Activated T-helper 2 cell treated with anti-CD3 and anti-CD28 coated beads, Interferon-gamma antibody, Interleukin-2, Interleukin-4, amounts not matched to agents 10 μg/mL and 5 μg/mL and 100 μg/mL, durations not matched to agents 14 hours and 24 hours and 36 hours (primary cell): ENCODE measurements at regions not wholly inside any gene's neighbourhood (a gene's known extent, or its start where the extent isn't known, plus 50 kb on each side); places are given as distances from the start of the nearest gene placed in this dataset.

Experiments
- DNase-seq: peaks from one replicate; pipeline ENCODE4 v3.0.0; 2021; ENCODE audit warnings: low spot score
- H3K27ac Mint-ChIP-seq: one replicate; pipeline ENCODE4 v1.8.0; 2021; ENCODE audit warnings: mixed read lengths
- H3K27me3 Mint-ChIP-seq: one replicate; pipeline ENCODE4 v1.8.0; 2021; ENCODE audit warnings: low read depth, mixed read lengths
- H3K36me3 Mint-ChIP-seq: one replicate; pipeline ENCODE4 v1.8.0; 2021; ENCODE audit warnings: low read depth, mixed read lengths
- H3K4me1 Mint-ChIP-seq: one replicate; pipeline ENCODE4 v1.8.0; 2021; ENCODE audit warnings: low read depth, mixed read lengths
- H3K4me3 Mint-ChIP-seq: one replicate; pipeline ENCODE4 v1.8.0; 2021; ENCODE audit warnings: low read depth, mild to moderate bottlenecking, moderate library complexity, mixed read lengths
- H3K9me3 Mint-ChIP-seq: one replicate; pipeline ENCODE4 v1.8.0; 2021; ENCODE audit warnings: mixed read lengths
- intact Hi-C: fragments of 100-400 bp; cut with micrococcal nuclease; formaldehyde crosslinking; loops from one replicate; pipeline ENCODE4 v1.15.1; 2023

- H3K9me3 Mint-ChIP-seq, result peaks cover 16% of the 10 kb centered on the region
- H3K4me3 Mint-ChIP-seq, result no peak overlapping the region
- H3K4me1 Mint-ChIP-seq, result peaks cover 60% of the 10 kb centered on the region
- peak overlapping the region; percentile 61 for H3K27ac Mint-ChIP-seq
- intact Hi-C loops, result no loop called here
- peaks cover 57% of the 10 kb centered on the region for H3K36me3 Mint-ChIP-seq
- no peaks in the 10 kb centered on the region for H3K27me3 Mint-ChIP-seq
- no peak for DNase-seq
Observed at GRCh38 chr7:131019351-131019750, 285.3 kb upstream of the KLF14 start.

- H3K27ac Mint-ChIP-seq, result peak overlapping the region; percentile 94
- H3K27me3 Mint-ChIP-seq, result no peaks in the 10 kb centered on the region
- H3K36me3 Mint-ChIP-seq, result peaks cover 50% of the 10 kb centered on the region
- peaks cover 16% of the 10 kb centered on the region for H3K9me3 Mint-ChIP-seq
- DNase-seq, result no peak
- H3K4me3 Mint-ChIP-seq, result peak overlapping the region; percentile 65
- H3K4me1 Mint-ChIP-seq, result peaks cover 60% of the 10 kb centered on the region
- intact Hi-C loops, result loop anchor here (1.0 kb wide), 2 partner anchors 10 kb away; no protein-coding TSS in a partner anchor
Observed at GRCh38 chr7:131020759-131021261, 286.8 kb upstream of the KLF14 start.

GRCh38 chr7:131021460-131021859 is 287.5 kb upstream of the KLF14 start:
- Mint-ChIP-seq H3K27ac (peak overlapping the region; percentile 94), H3K4me3 (peak overlapping the region; percentile 65), H3K4me1 (peaks cover 63% of the 10 kb centered on the region), H3K36me3 (peaks cover 50% of the 10 kb centered on the region), H3K9me3 (peaks cover 16% of the 10 kb centered on the region), H3K27me3 (no peaks in the 10 kb centered on the region)
- no peak for DNase-seq
- intact Hi-C loops, result loop anchor here (1.0 kb wide), 2 partner anchors 10 kb away; no protein-coding TSS in a partner anchor

- peaks cover 67% of the 10 kb centered on the region for H3K4me1 Mint-ChIP-seq
- H3K4me3 Mint-ChIP-seq, result peak overlapping the region; percentile 65
Observed at GRCh38 chr7:131021902-131022301, 287.9 kb upstream of the KLF14 start.

GRCh38 chr7:131026297-131027000 is 292.4 kb upstream of the KLF14 start:
- DNase-seq, result no peak
- Mint-ChIP-seq H3K4me1 (peaks cover 64% of the 10 kb centered on the region), H3K4me3 (no peak overlapping the region), H3K27ac (peak overlapping the region; percentile 84), H3K27me3 (no peaks in the 10 kb centered on the region), H3K36me3 (peaks cover 59% of the 10 kb centered on the region), H3K9me3 (peaks cover 16% of the 10 kb centered on the region)
- intact Hi-C loops, result loop anchor here (1.0 kb wide), 1 partner anchor 31 kb away; no protein-coding TSS in a partner anchor

More at GRCh38 chr7:131021902-131022301, 287.9 kb upstream of the KLF14 start:
- intact Hi-C loops, result loop anchor here (1.0 kb wide), 2 partner anchors 9 to 11 kb away; no protein-coding TSS in a partner anchor
- Mint-ChIP-seq H3K9me3 (peaks cover 16% of the 10 kb centered on the region), H3K36me3 (peaks cover 50% of the 10 kb centered on the region), H3K27ac (peak overlapping the region; percentile 94), H3K27me3 (no peaks in the 10 kb centered on the region)
- DNase-seq, result no peak

- Mint-ChIP-seq H3K4me1 (peaks cover 66% of the 10 kb centered on the region), H3K4me3 (no peak overlapping the region), H3K36me3 (peaks cover 58% of the 10 kb centered on the region), H3K27me3 (no peaks in the 10 kb centered on the region), H3K9me3 (peaks cover 12% of the 10 kb centered on the region), H3K27ac (peak overlapping the region; percentile 84)
- intact Hi-C loops, result no loop called here
- DNase-seq, result no peak
Observed at GRCh38 chr7:131027287-131027773, 293.3 kb upstream of the KLF14 start.

- Mint-ChIP-seq H3K36me3 (peaks cover 58% of the 10 kb centered on the region), H3K27me3 (no peaks in the 10 kb centered on the region), H3K27ac (peak overlapping the region; percentile 89), H3K4me1 (peaks cover 66% of the 10 kb centered on the region), H3K4me3 (no peak overlapping the region), H3K9me3 (peaks cover 8% of the 10 kb centered on the region)
- intact Hi-C loops, result no loop called here
- DNase-seq, result no peak
Observed at GRCh38 chr7:131028295-131028694, 294.3 kb upstream of the KLF14 start.

GRCh38 chr7:131029002-131029401 is 295.0 kb upstream of the KLF14 start:
- H3K36me3 Mint-ChIP-seq, result peaks cover 56% of the 10 kb centered on the region
- intact Hi-C loops, result no loop called here
- H3K9me3 Mint-ChIP-seq, result peaks cover 3% of the 10 kb centered on the region
- DNase-seq, result no peak
- no peaks in the 10 kb centered on the region for H3K27me3 Mint-ChIP-seq
- peaks cover 70% of the 10 kb centered on the region for H3K4me1 Mint-ChIP-seq
- H3K4me3 Mint-ChIP-seq, result no peak overlapping the region
- peak overlapping the region; percentile 10 for H3K27ac Mint-ChIP-seq

GRCh38 chr7:131031099-131031868 is 296.4 kb upstream of the MKLN1 start:
- H3K27me3 Mint-ChIP-seq, result no peaks in the 10 kb centered on the region
- intact Hi-C loops, result loop anchor here (1.0 kb wide), 7 partner anchors 10 to 138 kb away; no protein-coding TSS in a partner anchor
- peak overlapping the region; percentile 53 for H3K4me3 Mint-ChIP-seq
- H3K9me3 Mint-ChIP-seq, result no peaks in the 10 kb centered on the region
- DNase-seq, result no peak
- peaks cover 63% of the 10 kb centered on the region for H3K4me1 Mint-ChIP-seq
- H3K36me3 Mint-ChIP-seq, result peaks cover 55% of the 10 kb centered on the region
- H3K27ac Mint-ChIP-seq, result peak overlapping the region; percentile 95

- Mint-ChIP-seq H3K36me3 (peaks cover 47% of the 10 kb centered on the region), H3K9me3 (no peaks in the 10 kb centered on the region), H3K4me3 (no peak overlapping the region), H3K4me1 (peaks cover 58% of the 10 kb centered on the region), H3K27me3 (no peaks in the 10 kb centered on the region), H3K27ac (peak overlapping the region; percentile 95)
- intact Hi-C loops, result no loop called here
- DNase-seq, result no peak
Observed at GRCh38 chr7:131032786-131033185, 294.9 kb upstream of the MKLN1 start.

- intact Hi-C loops, result no loop called here
- peaks cover 60% of the 10 kb centered on the region for H3K4me1 Mint-ChIP-seq
- no peaks in the 10 kb centered on the region for H3K9me3 Mint-ChIP-seq
- no peaks in the 10 kb centered on the region for H3K27me3 Mint-ChIP-seq
- no peak for DNase-seq
- no peak overlapping the region for H3K4me3 Mint-ChIP-seq
- H3K27ac Mint-ChIP-seq, result peak overlapping the region; percentile 58
- H3K36me3 Mint-ChIP-seq, result peaks cover 40% of the 10 kb centered on the region
Observed at GRCh38 chr7:131034166-131034881, 293.4 kb upstream of the MKLN1 start.

GRCh38 chr7:131035088-131035770 is 292.4 kb upstream of the MKLN1 start:
- Mint-ChIP-seq H3K9me3 (no peaks in the 10 kb centered on the region), H3K4me1 (peaks cover 64% of the 10 kb centered on the region), H3K27ac (no peak overlapping the region), H3K27me3 (no peaks in the 10 kb centered on the region), H3K36me3 (peaks cover 31% of the 10 kb centered on the region), H3K4me3 (no peak overlapping the region)
- intact Hi-C loops, result no loop called here
- DNase-seq, result no peak
